CD14-positive monocyte (primary cell): ENCODE measurements at regions not wholly inside any gene's neighbourhood (a gene's known extent, or its start where the extent isn't known, plus 50 kb on each side); places are given as distances from the start of the nearest gene placed in this dataset.

Source experiments
- DNase-seq, 3 donors: peaks; one replicate each; pipeline ENCODE4 v3.0.0-alpha.2; 2011 to 2022
- H2AFZ ChIP-seq: 2 replicates; pipeline ENCODE4 v1.6.0; 2012; ENCODE audit warnings: mild to moderate bottlenecking, low read depth, low read length, inconsistent platforms; ENCODE audit not compliant: insufficient read depth, poor library complexity, severe bottlenecking
- H3K27ac ChIP-seq, 2 donors: 1 replicate in 1 of 2; 2 replicates in 1 of 2; pipeline ENCODE4 v1.5.1; 2012 to 2013; ENCODE audit warnings: low read length in 2 of 2, control low read depth in 1 of 2, inconsistent platforms in 1 of 2, low read depth in 1 of 2, mild to moderate bottlenecking in 1 of 2
- H3K27me3 ChIP-seq, 2 donors: one replicate each; pipeline versions ENCODE4 v1.6.0 to v1.6.1; 2011 to 2013; ENCODE audit warnings: low read length in 2 of 2; ENCODE audit not compliant: control insufficient read depth in 2 of 2, insufficient read depth in 2 of 2
- H3K36me3 ChIP-seq, 2 donors: replicated peaks in 1 of 2; 1 replicate in 1 of 2; 2 replicates in 1 of 2; pipeline versions ENCODE4 v1.5.1 to v1.6.1; 2012 to 2013; ENCODE audit warnings: low read length in 2 of 2, control low read depth in 1 of 2, inconsistent platforms in 1 of 2, mild to moderate bottlenecking in 1 of 2; ENCODE audit not compliant: insufficient read depth in 2 of 2, control insufficient read depth in 1 of 2
- H3K4me1 ChIP-seq, 2 donors: 1 replicate in 1 of 2; 2 replicates in 1 of 2; pipeline versions ENCODE4 v1.5.1 to v1.6.1; 2012 to 2013; ENCODE audit warnings: low read length in 2 of 2, control low read depth in 1 of 2, inconsistent platforms in 1 of 2, mild to moderate bottlenecking in 1 of 2, moderate library complexity in 1 of 2; ENCODE audit not compliant: insufficient read depth in 2 of 2, control insufficient read depth in 1 of 2
- H3K4me2 ChIP-seq: replicated peaks from 2 replicates; pipeline ENCODE3; 2012; ENCODE audit warnings: low read length, moderate library complexity, mild to moderate bottlenecking; ENCODE audit not compliant: poor library complexity, severe bottlenecking; ENCODE audit errors: extremely low read depth
- H3K4me3 ChIP-seq, 3 experiments: fragments of 200-600 bp in 1 of 3; sonication (generic) in 1 of 3; replicated peaks in 1 of 3; 1 replicate in 2 of 3; 2 replicates in 1 of 3; pipeline ENCODE4 v1.5.1; 2011 to 2013; ENCODE audit warnings: low read length in 3 of 3, mild to moderate bottlenecking in 3 of 3, control low read depth in 2 of 3, low read depth in 2 of 3, inconsistent platforms in 1 of 3, moderate library complexity in 1 of 3
- H3K79me2 ChIP-seq: 2 replicates; pipeline ENCODE4 v1.6.0; 2012; ENCODE audit warnings: mild to moderate bottlenecking, control low read depth, inconsistent platforms, low read length, moderate library complexity; ENCODE audit not compliant: insufficient read depth
- H3K9ac ChIP-seq: 2 replicates; pipeline ENCODE4 v1.6.0; 2017; ENCODE audit warnings: low read length, mild to moderate bottlenecking; ENCODE audit not compliant: insufficient read depth, poor library complexity, severe bottlenecking
- H3K9me3 ChIP-seq, 2 donors: replicated peaks in 1 of 2; 1 replicate in 1 of 2; 2 replicates in 1 of 2; pipeline versions ENCODE4 v1.5.1 to v1.6.1; 2012 to 2013; ENCODE audit warnings: low read length in 2 of 2, control low read depth in 1 of 2; ENCODE audit not compliant: control insufficient read depth in 1 of 2, insufficient read depth in 1 of 2
- H4K20me1 ChIP-seq: 2 replicates; pipeline ENCODE4 v1.6.0; 2012; ENCODE audit warnings: mild to moderate bottlenecking, low read length, control low read depth, moderate library complexity; ENCODE audit not compliant: insufficient read depth
- H3K27ac Mint-ChIP-seq, 7 donors: one replicate each; pipeline ENCODE4 v1.8.0; 2020; ENCODE audit warnings: mild to moderate bottlenecking in 7 of 7, mixed read lengths in 7 of 7, moderate library complexity in 6 of 7, inconsistent platforms in 2 of 7
- H3K27me3 Mint-ChIP-seq, 3 donors: one replicate each; pipeline ENCODE4 v1.8.0; 2021 to 2022; ENCODE audit warnings: low read depth in 3 of 3, mild to moderate bottlenecking in 3 of 3, mixed read lengths in 3 of 3, moderate library complexity in 3 of 3, inconsistent platforms in 1 of 3
- H3K36me3 Mint-ChIP-seq, 2 donors: one replicate each; pipeline ENCODE4 v1.8.0; 2020; ENCODE audit warnings: mixed read lengths in 2 of 2, inconsistent platforms in 1 of 2, mild to moderate bottlenecking in 1 of 2
- H3K4me1 Mint-ChIP-seq: one replicate; pipeline ENCODE4 v1.8.0; 2020; ENCODE audit warnings: mild to moderate bottlenecking, mixed read lengths
- H3K4me3 Mint-ChIP-seq, 2 donors: one replicate each; pipeline ENCODE4 v1.8.0; 2020; ENCODE audit warnings: mild to moderate bottlenecking in 2 of 2, mixed read lengths in 2 of 2, moderate library complexity in 1 of 2
- H3K9me3 Mint-ChIP-seq, 7 donors: one replicate each; pipeline ENCODE4 v1.8.0; 2020 to 2022; ENCODE audit warnings: mixed read lengths in 7 of 7, mild to moderate bottlenecking in 6 of 7, moderate library complexity in 6 of 7, inconsistent platforms in 2 of 7
- CTCF ChIP-seq: fragments of 200-600 bp; IDR thresholded peaks from one replicate; pipeline ENCODE4 v1.8.0; 2022; ENCODE audit warnings: antibody characterized with exemption, mild to moderate bottlenecking
- WGBS: methylation state at CpG from one replicate; pipeline ENCODE4 v1.1.5; 2013; ENCODE audit warnings: missing lambda C conversion rate; ENCODE audit not compliant: insufficient coverage; 5-methylcytosine and 5-hydroxymethylcytosine counted together
- intact Hi-C, 2 donors: fragments of 100-400 bp; cut with micrococcal nuclease; formaldehyde crosslinking; loops; one replicate each; pipeline versions ENCODE4 v1.15.0 to v1.15.1; 2023

- no peak for DNase-seq
- H3K9ac ChIP-seq = no peak overlapping the region
- H3K4me1 ChIP-seq = no peaks in the 10 kb centered on the region
- peaks cover 4 to 21% (median 13%) of the 10 kb centered on the region in 7 donors for H3K9me3 Mint-ChIP-seq
- H3K4me2 ChIP-seq = no peak overlapping the region
- H3K36me3 ChIP-seq = no peaks in the 10 kb centered on the region
- H3K27ac Mint-ChIP-seq = no peak overlapping the region
- intact Hi-C loops = no loop called here
- TF ChIP-seq CTCF = no peak
- no peaks in the 10 kb centered on the region for H3K4me1 Mint-ChIP-seq
- peaks cover 0 to 7% of the 10 kb centered on the region in 2 donors for H3K9me3 ChIP-seq
- H3K27ac ChIP-seq = no peak overlapping the region
- H3K27me3 Mint-ChIP-seq = no peaks in the 10 kb centered on the region
- 94% methylated on average over 6 of the region's 8 CpGs for WGBS
- no peaks in the 10 kb centered on the region for H3K36me3 Mint-ChIP-seq
- no peaks in the 10 kb centered on the region for H3K79me2 ChIP-seq
- no peak overlapping the region for H3K4me3 Mint-ChIP-seq
- H3K27me3 ChIP-seq = no peaks in the 10 kb centered on the region
- H3K4me3 ChIP-seq = no peak overlapping the region
- no peak overlapping the region for H2AFZ ChIP-seq
- H4K20me1 ChIP-seq = no peaks in the 10 kb centered on the region
Measured at GRCh38 chr10:64007157-64007556, 486.0 kb downstream of the REEP3 start.

- no peaks in the 10 kb centered on the region for H3K4me1 Mint-ChIP-seq
- Histone ChIP-seq H3K4me2 (no peak overlapping the region), H3K9ac (no peak overlapping the region), H3K4me3 (no peak overlapping the region), H3K4me1 (no peaks in the 10 kb centered on the region), H3K79me2 (no peaks in the 10 kb centered on the region), H3K36me3 (no peaks in the 10 kb centered on the region), H3K9me3 (peaks cover 0 to 5% of the 10 kb centered on the region in 2 donors), H3K27ac (no peak overlapping the region), H4K20me1 (no peaks in the 10 kb centered on the region), H2AFZ (no peak overlapping the region), H3K27me3 (no peaks in the 10 kb centered on the region)
- intact Hi-C loops = no loop called here
- no peaks in the 10 kb centered on the region for H3K27me3 Mint-ChIP-seq
- no peak overlapping the region for H3K27ac Mint-ChIP-seq
- DNase-seq = no peak
- H3K9me3 Mint-ChIP-seq = peaks cover 4 to 19% (median 12%) of the 10 kb centered on the region in 7 donors
- no peak for TF ChIP-seq CTCF
- H3K36me3 Mint-ChIP-seq = no peaks in the 10 kb centered on the region
- H3K4me3 Mint-ChIP-seq = no peak overlapping the region
Measured at GRCh38 chr10:64010711-64011110, 489.5 kb downstream of the REEP3 start.
